ENCODE measurements at regions not wholly inside any gene's neighbourhood (a gene's known extent, or its start where the extent isn't known, plus 50 kb on each side); places are given as distances from the start of the nearest gene placed in this dataset.

DNA sequence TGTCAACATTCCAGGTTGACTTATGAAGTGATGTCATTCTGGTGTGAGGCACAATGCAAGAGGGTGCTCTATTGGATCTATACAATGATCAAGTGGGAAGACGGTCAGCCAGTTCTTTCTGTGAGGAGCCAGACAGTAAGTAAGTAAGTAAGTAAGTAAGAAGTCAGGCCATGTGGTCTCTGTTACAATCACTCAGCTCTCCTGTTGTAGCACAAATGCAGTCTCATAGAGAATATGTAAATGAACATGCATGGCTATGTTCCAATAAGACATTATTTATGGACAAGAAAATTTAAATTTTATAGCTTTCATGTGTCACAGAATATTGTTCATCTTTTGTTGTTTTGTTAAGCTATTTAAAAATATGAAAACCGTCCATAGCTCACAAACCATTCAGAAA is 399.7 kb downstream of the BTBD3 start:
- H3K4me1 ChIP-seq (ENCODE audit: control insufficient read depth, insufficient read depth, low read length), result no peaks in the 10 kb centered on the region
- CTCF ChIA-PET, result interaction anchor here (0.7 kb wide), 1 partner anchor 26 kb away, joined by 3 read pairs; no protein-coding TSS in a partner anchor
- TF ChIP-seq SETDB1 (IDR thresholded peaks at IDR 0.05; ENCODE audit: insufficient read length, low read length) (no peak), ZNF837 (tag by site-specific recombination; IDR thresholded peaks at IDR 0.05) (no peak), PRDM1 (tag by site-specific recombination; IDR thresholded peaks at IDR 0.05) (no peak), ZNF544 (tag by site-specific recombination; IDR thresholded peaks at IDR 0.05) (no peak), GFI1B (tag by site-specific recombination; IDR thresholded peaks at IDR 0.05) (no peak)
- TF ChIP-seq, protein P1, sequence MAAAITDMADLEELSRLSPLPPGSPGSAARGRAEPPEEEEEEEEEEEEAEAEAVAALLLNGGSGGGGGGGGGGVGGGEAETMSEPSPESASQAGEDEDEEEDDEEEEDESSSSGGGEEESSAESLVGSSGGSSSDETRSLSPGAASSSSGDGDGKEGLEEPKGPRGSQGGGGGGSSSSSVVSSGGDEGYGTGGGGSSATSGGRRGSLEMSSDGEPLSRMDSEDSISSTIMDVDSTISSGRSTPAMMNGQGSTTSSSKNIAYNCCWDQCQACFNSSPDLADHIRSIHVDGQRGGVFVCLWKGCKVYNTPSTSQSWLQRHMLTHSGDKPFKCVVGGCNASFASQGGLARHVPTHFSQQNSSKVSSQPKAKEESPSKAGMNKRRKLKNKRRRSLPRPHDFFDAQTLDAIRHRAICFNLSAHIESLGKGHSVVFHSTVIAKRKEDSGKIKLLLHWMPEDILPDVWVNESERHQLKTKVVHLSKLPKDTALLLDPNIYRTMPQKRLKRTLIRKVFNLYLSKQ (tag by site-specific recombination; IDR thresholded peaks at IDR 0.05; ENCODE audit: borderline replicate concordance), result no peak
- H3K9me3 ChIP-seq (ENCODE audit: control insufficient read depth, insufficient read depth, low read depth, low read length), result no peaks in the 10 kb centered on the region
- no peak overlapping the region for H3K27ac ChIP-seq (ENCODE audit: extremely low read depth, low read depth, low read length)
- H3K4me3 ChIP-seq (ENCODE audit: low read depth, low read length), result no peak overlapping the region
- no peaks in the 10 kb centered on the region for H3K36me3 ChIP-seq (ENCODE audit: control insufficient read depth in 2 of 2, insufficient read depth in 1 of 2, low read length in 2 of 2)
- POLR2A ChIA-PET, result no interaction called here

DNA sequence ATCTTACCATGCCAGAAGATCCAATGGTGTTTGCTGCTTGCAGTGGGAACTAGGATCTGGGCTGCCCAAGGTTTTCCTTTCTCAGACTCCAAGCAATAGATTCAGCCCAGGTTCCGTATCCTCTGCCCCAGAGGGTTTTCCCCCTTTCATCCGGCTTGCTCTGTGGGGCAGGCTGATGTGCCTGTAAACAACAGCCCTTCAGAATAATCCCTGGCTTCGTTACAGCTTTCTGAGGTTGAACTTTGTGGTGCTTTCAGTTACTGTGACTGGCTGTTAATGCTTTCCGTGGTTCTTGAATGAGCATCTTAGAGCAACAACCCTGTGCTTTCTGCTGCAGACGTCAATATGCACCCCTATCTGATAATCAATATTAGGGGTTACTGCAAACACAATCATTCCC is 400.4 kb downstream of the BTBD3 start:
- no peak overlapping the region for H3K4me3 ChIP-seq (ENCODE audit: low read depth, low read length)
- no peak overlapping the region for H3K27ac ChIP-seq (ENCODE audit: extremely low read depth, low read depth, low read length)
- H3K4me1 ChIP-seq (ENCODE audit: control insufficient read depth, insufficient read depth, low read length), result no peaks in the 10 kb centered on the region
- ChIA-PET POLR2A (no interaction called here), CTCF (no interaction called here)
- no peaks in the 10 kb centered on the region for H3K36me3 ChIP-seq (ENCODE audit: control insufficient read depth in 2 of 2, insufficient read depth in 1 of 2, low read length in 2 of 2)
- no peaks in the 10 kb centered on the region for H3K9me3 ChIP-seq (ENCODE audit: control insufficient read depth, insufficient read depth, low read depth, low read length)
- TF ChIP-seq, protein P2, sequence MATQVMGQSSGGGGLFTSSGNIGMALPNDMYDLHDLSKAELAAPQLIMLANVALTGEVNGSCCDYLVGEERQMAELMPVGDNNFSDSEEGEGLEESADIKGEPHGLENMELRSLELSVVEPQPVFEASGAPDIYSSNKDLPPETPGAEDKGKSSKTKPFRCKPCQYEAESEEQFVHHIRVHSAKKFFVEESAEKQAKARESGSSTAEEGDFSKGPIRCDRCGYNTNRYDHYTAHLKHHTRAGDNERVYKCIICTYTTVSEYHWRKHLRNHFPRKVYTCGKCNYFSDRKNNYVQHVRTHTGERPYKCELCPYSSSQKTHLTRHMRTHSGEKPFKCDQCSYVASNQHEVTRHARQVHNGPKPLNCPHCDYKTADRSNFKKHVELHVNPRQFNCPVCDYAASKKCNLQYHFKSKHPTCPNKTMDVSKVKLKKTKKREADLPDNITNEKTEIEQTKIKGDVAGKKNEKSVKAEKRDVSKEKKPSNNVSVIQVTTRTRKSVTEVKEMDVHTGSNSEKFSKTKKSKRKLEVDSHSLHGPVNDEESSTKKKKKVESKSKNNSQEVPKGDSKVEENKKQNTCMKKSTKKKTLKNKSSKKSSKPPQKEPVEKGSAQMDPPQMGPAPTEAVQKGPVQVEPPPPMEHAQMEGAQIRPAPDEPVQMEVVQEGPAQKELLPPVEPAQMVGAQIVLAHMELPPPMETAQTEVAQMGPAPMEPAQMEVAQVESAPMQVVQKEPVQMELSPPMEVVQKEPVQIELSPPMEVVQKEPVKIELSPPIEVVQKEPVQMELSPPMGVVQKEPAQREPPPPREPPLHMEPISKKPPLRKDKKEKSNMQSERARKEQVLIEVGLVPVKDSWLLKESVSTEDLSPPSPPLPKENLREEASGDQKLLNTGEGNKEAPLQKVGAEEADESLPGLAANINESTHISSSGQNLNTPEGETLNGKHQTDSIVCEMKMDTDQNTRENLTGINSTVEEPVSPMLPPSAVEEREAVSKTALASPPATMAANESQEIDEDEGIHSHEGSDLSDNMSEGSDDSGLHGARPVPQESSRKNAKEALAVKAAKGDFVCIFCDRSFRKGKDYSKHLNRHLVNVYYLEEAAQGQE (tag by site-specific recombination; IDR thresholded peaks at IDR 0.05), result no peak
- TF ChIP-seq ZFP37 (tag by site-specific recombination; IDR thresholded peaks at IDR 0.05), result no peak
- no peak for TF ChIP-seq SP3 (tag by site-specific recombination; IDR thresholded peaks at IDR 0.05)
- no peak for TF ChIP-seq HOXA7 (CRISPR knock-in tag; IDR thresholded peaks at IDR 0.05; ENCODE audit: borderline replicate concordance)
- TF ChIP-seq ZIC2 (tag by site-specific recombination; IDR thresholded peaks at IDR 0.05), result no peak
- no peak for TF ChIP-seq ZNF341 (tag by site-specific recombination; IDR thresholded peaks at IDR 0.05; ENCODE audit: low read depth)
- TF ChIP-seq YY1 (tag by site-specific recombination; IDR thresholded peaks at IDR 0.05), result no peak
- no peak for TF ChIP-seq ZNF184 (tag by site-specific recombination; IDR thresholded peaks at IDR 0.05)
- TF ChIP-seq ZNF624 (tag by site-specific recombination; IDR thresholded peaks at IDR 0.05), result no peak
- TF ChIP-seq, protein P3, sequence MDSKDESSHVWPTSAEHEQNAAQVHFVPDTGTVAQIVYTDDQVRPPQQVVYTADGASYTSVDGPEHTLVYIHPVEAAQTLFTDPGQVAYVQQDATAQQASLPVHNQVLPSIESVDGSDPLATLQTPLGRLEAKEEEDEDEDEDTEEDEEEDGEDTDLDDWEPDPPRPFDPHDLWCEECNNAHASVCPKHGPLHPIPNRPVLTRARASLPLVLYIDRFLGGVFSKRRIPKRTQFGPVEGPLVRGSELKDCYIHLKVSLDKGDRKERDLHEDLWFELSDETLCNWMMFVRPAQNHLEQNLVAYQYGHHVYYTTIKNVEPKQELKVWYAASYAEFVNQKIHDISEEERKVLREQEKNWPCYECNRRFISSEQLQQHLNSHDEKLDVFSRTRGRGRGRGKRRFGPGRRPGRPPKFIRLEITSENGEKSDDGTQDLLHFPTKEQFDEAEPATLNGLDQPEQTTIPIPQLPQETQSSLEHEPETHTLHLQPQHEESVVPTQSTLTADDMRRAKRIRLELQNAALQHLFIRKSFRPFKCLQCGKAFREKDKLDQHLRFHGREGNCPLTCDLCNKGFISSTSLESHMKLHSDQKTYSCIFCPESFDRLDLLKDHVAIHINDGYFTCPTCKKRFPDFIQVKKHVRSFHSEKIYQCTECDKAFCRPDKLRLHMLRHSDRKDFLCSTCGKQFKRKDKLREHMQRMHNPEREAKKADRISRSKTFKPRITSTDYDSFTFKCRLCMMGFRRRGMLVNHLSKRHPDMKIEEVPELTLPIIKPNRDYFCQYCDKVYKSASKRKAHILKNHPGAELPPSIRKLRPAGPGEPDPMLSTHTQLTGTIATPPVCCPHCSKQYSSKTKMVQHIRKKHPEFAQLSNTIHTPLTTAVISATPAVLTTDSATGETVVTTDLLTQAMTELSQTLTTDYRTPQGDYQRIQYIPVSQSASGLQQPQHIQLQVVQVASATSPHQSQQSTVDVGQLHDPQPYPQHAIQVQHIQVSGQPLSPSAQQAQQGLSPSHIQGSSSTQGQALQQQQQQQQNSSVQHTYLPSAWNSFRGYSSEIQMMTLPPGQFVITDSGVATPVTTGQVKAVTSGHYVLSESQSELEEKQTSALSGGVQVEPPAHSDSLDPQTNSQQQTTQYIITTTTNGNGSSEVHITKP (tag by site-specific recombination; IDR thresholded peaks at IDR 0.05), result no peak
- no peak for TF ChIP-seq ZNF626 (tag by site-specific recombination; IDR thresholded peaks at IDR 0.05)
- TF ChIP-seq, protein P4, sequence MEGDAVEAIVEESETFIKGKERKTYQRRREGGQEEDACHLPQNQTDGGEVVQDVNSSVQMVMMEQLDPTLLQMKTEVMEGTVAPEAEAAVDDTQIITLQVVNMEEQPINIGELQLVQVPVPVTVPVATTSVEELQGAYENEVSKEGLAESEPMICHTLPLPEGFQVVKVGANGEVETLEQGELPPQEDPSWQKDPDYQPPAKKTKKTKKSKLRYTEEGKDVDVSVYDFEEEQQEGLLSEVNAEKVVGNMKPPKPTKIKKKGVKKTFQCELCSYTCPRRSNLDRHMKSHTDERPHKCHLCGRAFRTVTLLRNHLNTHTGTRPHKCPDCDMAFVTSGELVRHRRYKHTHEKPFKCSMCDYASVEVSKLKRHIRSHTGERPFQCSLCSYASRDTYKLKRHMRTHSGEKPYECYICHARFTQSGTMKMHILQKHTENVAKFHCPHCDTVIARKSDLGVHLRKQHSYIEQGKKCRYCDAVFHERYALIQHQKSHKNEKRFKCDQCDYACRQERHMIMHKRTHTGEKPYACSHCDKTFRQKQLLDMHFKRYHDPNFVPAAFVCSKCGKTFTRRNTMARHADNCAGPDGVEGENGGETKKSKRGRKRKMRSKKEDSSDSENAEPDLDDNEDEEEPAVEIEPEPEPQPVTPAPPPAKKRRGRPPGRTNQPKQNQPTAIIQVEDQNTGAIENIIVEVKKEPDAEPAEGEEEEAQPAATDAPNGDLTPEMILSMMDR (tag by site-specific recombination; IDR thresholded peaks at IDR 0.05), result no peak
- no peak for TF ChIP-seq ZNF561 (tag by site-specific recombination; IDR thresholded peaks at IDR 0.05; ENCODE audit: borderline replicate concordance)
- no peak for TF ChIP-seq ZNF473 (tag by site-specific recombination; IDR thresholded peaks at IDR 0.05)
- TF ChIP-seq, protein P5, sequence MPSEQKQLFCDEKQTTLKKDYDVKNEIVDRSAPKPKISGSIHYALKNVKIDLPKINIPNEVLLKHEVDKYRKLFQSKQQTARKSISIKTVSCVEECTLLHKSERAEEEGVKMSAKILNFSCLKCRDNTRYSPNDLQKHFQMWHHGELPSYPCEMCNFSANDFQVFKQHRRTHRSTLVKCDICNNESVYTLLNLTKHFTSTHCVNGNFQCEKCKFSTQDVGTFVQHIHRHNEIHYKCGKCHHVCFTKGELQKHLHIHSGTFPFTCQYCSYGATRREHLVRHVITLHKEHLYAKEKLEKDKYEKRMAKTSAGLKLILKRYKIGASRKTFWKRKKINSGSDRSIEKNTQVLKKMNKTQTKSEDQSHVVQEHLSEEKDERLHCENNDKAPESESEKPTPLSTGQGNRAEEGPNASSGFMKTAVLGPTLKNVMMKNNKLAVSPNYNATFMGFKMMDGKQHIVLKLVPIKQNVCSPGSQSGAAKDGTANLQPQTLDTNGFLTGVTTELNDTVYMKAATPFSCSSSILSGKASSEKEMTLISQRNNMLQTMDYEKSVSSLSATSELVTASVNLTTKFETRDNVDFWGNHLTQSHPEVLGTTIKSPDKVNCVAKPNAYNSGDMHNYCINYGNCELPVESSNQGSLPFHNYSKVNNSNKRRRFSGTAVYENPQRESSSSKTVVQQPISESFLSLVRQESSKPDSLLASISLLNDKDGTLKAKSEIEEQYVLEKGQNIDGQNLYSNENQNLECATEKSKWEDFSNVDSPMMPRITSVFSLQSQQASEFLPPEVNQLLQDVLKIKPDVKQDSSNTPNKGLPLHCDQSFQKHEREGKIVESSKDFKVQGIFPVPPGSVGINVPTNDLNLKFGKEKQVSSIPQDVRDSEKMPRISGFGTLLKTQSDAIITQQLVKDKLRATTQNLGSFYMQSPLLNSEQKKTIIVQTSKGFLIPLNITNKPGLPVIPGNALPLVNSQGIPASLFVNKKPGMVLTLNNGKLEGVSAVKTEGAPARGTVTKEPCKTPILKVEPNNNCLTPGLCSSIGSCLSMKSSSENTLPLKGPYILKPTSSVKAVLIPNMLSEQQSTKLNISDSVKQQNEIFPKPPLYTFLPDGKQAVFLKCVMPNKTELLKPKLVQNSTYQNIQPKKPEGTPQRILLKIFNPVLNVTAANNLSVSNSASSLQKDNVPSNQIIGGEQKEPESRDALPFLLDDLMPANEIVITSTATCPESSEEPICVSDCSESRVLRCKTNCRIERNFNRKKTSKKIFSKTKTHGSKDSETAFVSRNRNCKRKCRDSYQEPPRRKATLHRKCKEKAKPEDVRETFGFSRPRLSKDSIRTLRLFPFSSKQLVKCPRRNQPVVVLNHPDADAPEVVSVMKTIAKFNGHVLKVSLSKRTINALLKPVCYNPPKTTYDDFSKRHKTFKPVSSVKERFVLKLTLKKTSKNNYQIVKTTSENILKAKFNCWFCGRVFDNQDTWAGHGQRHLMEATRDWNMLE (tag by site-specific recombination; conservative IDR thresholded peaks at IDR 0.05; ENCODE audit: low read depth), result no peak
